ENCODE measurements at regions not wholly inside any gene's neighbourhood (a gene's known extent, or its start where the extent isn't known, plus 50 kb on each side); places are given as distances from the start of the nearest gene placed in this dataset.

DNA sequence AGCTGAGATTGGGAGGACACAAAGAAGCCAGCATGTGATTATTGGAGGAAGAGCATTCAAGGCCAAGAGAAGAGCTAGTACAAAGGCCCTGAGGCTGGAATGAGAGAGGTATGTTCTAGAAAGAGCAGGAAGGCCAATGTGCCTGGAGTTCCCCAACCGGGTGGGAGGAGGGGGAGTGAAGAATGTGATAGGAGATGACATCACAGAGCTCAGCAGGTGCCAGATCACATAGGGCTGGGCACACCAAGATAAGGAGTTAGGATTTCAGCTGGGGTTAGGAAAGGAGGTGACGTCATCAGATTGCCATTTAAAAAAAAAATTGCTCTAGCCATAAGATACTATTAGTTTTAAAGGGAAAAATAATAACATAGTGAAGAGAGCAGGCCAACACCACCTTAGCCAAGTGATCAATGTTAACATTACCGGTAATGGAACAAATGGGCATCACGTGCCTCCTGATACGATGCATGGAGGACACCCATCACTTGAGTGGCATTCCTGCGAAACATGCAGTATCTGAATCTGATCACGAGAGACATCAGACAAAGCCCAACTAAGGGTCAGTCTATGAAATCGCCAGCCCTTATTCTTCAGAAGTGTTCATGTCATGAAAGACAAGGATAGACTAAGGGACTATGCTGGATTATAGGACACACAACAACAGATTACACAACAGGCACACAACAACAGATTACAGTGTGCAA is 344.3 kb downstream of the BCOR start:
- TF ChIP-seq, protein P1, sequence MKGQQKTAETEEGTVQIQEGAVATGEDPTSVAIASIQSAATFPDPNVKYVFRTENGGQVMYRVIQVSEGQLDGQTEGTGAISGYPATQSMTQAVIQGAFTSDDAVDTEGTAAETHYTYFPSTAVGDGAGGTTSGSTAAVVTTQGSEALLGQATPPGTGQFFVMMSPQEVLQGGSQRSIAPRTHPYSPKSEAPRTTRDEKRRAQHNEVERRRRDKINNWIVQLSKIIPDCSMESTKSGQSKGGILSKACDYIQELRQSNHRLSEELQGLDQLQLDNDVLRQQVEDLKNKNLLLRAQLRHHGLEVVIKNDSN (IDR thresholded peaks at IDR 0.05): no peak
- TF ChIP-seq, protein P2, sequence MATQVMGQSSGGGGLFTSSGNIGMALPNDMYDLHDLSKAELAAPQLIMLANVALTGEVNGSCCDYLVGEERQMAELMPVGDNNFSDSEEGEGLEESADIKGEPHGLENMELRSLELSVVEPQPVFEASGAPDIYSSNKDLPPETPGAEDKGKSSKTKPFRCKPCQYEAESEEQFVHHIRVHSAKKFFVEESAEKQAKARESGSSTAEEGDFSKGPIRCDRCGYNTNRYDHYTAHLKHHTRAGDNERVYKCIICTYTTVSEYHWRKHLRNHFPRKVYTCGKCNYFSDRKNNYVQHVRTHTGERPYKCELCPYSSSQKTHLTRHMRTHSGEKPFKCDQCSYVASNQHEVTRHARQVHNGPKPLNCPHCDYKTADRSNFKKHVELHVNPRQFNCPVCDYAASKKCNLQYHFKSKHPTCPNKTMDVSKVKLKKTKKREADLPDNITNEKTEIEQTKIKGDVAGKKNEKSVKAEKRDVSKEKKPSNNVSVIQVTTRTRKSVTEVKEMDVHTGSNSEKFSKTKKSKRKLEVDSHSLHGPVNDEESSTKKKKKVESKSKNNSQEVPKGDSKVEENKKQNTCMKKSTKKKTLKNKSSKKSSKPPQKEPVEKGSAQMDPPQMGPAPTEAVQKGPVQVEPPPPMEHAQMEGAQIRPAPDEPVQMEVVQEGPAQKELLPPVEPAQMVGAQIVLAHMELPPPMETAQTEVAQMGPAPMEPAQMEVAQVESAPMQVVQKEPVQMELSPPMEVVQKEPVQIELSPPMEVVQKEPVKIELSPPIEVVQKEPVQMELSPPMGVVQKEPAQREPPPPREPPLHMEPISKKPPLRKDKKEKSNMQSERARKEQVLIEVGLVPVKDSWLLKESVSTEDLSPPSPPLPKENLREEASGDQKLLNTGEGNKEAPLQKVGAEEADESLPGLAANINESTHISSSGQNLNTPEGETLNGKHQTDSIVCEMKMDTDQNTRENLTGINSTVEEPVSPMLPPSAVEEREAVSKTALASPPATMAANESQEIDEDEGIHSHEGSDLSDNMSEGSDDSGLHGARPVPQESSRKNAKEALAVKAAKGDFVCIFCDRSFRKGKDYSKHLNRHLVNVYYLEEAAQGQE (IDR thresholded peaks at IDR 0.05; ENCODE audit: low read depth): no peak
- TF ChIP-seq TCF12 (IDR thresholded peaks at IDR 0.05; ENCODE audit: low read depth) (no peak), CREB1 (IDR thresholded peaks at IDR 0.05; ENCODE audit: low read depth) (no peak), FOXM1 (IDR thresholded peaks at IDR 0.05; ENCODE audit: borderline replicate concordance, low read depth) (no peak), TEAD4 (IDR thresholded peaks at IDR 0.05) (no peak), EP300 (IDR thresholded peaks at IDR 0.05; ENCODE audit: borderline replicate concordance) (no peak), EGR1 (IDR thresholded peaks at IDR 0.05) (no peak), NFIC (IDR thresholded peaks at IDR 0.05) (no peak), RAD21 (IDR thresholded peaks at IDR 0.05; ENCODE audit: low read depth) (no peak)
- TF ChIP-seq, protein P3, sequence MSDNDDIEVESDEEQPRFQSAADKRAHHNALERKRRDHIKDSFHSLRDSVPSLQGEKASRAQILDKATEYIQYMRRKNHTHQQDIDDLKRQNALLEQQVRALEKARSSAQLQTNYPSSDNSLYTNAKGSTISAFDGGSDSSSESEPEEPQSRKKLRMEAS (IDR thresholded peaks at IDR 0.05): no peak

DNA sequence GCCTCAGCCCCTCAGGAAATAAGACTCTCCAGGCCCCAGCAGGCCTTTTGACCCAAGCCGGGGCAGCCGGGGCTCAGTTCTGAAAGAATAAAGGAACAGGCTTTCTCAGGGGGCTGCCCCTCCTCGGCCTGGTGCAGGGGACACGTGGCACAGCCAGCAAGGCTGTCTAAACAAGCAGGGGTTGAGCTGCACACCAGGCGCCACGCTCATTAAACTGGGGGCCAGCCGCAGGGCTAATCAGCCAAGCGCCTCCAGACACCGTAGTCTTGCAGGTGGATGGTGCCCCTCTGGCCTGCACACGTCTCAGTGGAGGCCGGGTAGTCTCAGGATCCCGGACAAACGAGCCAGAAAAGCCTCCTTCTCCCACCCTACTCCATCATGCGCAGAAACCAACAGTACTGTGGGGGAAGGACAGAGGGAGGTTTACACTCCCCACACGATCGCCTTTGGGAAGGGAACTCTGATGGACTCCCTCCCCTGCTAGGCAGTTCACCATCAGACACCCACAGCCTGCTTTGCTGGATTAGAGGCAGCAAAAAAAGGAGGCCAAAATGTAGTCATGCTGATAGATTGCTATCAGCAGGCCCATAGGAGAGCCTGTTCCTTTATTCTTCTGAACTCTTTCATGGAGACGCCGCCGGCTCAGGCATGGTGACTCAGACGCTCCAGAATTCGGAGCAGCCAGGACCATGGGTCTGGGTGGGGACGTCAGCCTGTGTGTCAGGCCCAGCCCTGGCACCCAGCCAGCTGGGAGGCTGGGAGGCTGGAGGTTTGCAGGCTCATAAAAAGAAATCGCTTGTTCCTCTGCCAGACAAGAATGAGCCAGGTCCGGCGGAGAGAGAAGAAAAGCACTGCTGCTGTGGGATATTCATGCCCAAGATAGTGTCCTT is 342.4 kb downstream of the BCOR start:
- TF ChIP-seq EGR1 (IDR thresholded peaks at IDR 0.05): no peak
- TF ChIP-seq TEAD4 (IDR thresholded peaks at IDR 0.05): peak; percentile 69
- no peak for TF ChIP-seq FOXM1 (IDR thresholded peaks at IDR 0.05; ENCODE audit: borderline replicate concordance, low read depth)
- TF ChIP-seq, protein P3 (IDR thresholded peaks at IDR 0.05): 0 out of 2 replicates have a peak, but pooled peaks have one; percentile 13
- no peak for TF ChIP-seq YY1 (IDR thresholded peaks at IDR 0.05; ENCODE audit: low read depth)
- TF ChIP-seq CEBPB (IDR thresholded peaks at IDR 0.05): no peak
- TF ChIP-seq, protein P1 (IDR thresholded peaks at IDR 0.05): no peak
- no peak for TF ChIP-seq TAF1 (IDR thresholded peaks at IDR 0.05; ENCODE audit: low read depth)
- TF ChIP-seq, protein P2 (IDR thresholded peaks at IDR 0.05; ENCODE audit: low read depth): no peak
- peak; percentile 69; the same call in 1 of the 2 replicates for TF ChIP-seq EP300 (IDR thresholded peaks at IDR 0.05; ENCODE audit: borderline replicate concordance)
- TF ChIP-seq ZBTB7A (IDR thresholded peaks at IDR 0.05; ENCODE audit: low read depth): 0 out of 2 replicates have a peak, but pooled peaks have one; percentile 20
- TF ChIP-seq RAD21 (IDR thresholded peaks at IDR 0.05; ENCODE audit: low read depth): peak; percentile 14; the same call in 1 of the 2 replicates
- no peak for TF ChIP-seq CREB1 (IDR thresholded peaks at IDR 0.05; ENCODE audit: low read depth)
- TF ChIP-seq NFIC (IDR thresholded peaks at IDR 0.05): peak; percentile 92
- peak; percentile 58; the same call in 1 of the 2 replicates for TF ChIP-seq TCF12 (IDR thresholded peaks at IDR 0.05; ENCODE audit: low read depth)

DNA sequence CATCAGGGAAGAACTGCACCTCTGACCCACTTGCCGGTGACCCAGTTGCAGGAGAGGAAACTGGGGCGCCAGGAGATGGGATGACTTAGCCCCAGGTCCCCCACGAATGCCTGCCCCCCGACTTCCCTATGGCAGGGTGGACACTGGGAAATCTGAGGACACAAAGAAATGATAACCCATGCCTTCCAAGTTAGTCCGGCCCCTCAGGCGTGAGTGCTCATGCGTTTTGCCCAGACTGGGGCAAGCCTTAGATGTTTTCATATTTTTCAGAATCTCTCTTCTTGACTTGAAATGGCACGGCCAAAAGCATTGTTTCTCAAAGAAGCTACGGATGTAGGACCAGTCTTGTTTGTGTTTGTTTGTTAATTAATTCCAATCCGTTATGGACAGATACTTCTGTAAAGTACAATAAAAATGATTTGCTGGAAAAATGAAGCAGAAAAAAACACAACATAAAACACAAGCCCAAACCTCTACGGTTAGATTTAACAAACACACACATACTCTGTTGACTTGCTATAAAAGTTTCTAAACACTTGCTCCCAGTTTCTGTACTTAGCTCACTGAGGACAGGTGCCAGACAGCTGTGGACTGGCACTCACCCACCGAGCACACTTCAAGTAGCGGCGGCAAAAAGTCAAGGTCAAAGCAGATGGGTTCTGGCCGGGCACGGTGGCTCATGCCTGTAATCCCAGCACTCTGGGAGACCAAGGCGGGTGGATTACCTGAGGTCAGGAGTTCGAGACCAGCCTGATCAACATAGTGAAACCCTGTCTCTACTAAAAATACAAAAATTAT is 341.5 kb downstream of the BCOR start:
- no peak for TF ChIP-seq TCF12 (IDR thresholded peaks at IDR 0.05; ENCODE audit: low read depth)
- TF ChIP-seq ZBTB7A (IDR thresholded peaks at IDR 0.05; ENCODE audit: low read depth): no peak
- TF ChIP-seq, protein P3 (IDR thresholded peaks at IDR 0.05): no peak
- TF ChIP-seq, protein P1 (IDR thresholded peaks at IDR 0.05): no peak
- TF ChIP-seq EP300 (IDR thresholded peaks at IDR 0.05; ENCODE audit: borderline replicate concordance): no peak
- TF ChIP-seq TEAD4 (IDR thresholded peaks at IDR 0.05): no peak
- TF ChIP-seq, protein P2 (IDR thresholded peaks at IDR 0.05; ENCODE audit: low read depth): no peak
- TF ChIP-seq YY1 (IDR thresholded peaks at IDR 0.05; ENCODE audit: low read depth): no peak
- no peak for TF ChIP-seq EGR1 (IDR thresholded peaks at IDR 0.05)
- TF ChIP-seq CEBPB (IDR thresholded peaks at IDR 0.05): no peak
- TF ChIP-seq RAD21 (IDR thresholded peaks at IDR 0.05; ENCODE audit: low read depth): no peak
- no peak for TF ChIP-seq TAF1 (IDR thresholded peaks at IDR 0.05; ENCODE audit: low read depth)
- TF ChIP-seq FOXM1 (IDR thresholded peaks at IDR 0.05; ENCODE audit: borderline replicate concordance, low read depth): no peak
- TF ChIP-seq CREB1 (IDR thresholded peaks at IDR 0.05; ENCODE audit: low read depth): no peak
- no peak for TF ChIP-seq NFIC (IDR thresholded peaks at IDR 0.05)

Data from Ishikawa (cell line).